Thyroid gland (tissue), 4 donors: ENCODE measurements at regions not wholly inside any gene's neighbourhood (a gene's known extent, or its start where the extent isn't known, plus 50 kb on each side); places are given as distances from the start of the nearest gene placed in this dataset.
"Not testable (repeated sequence)": the region's sequence is repeated elsewhere in the genome, so short reads cannot be mapped to it uniquely, and the experiment has no call there.

Source experiments
- DNase-seq, 2 donors: peaks; one replicate each; pipeline ENCODE4 v3.0.0-alpha.2; 2019
- H3K27ac ChIP-seq, 3 donors: fragments of 200-600 bp; sonication (generic); 1 replicate in 2 of 3; 2 replicates in 1 of 3; pipeline ENCODE4 v1.5.1; 2016 to 2019; ENCODE audit warnings: mild to moderate bottlenecking in 1 of 3, moderate library complexity in 1 of 3
- H3K27me3 ChIP-seq: fragments of 200-600 bp; sonication (generic); one replicate; pipeline ENCODE4 v1.5.1; 2019
- H3K36me3 ChIP-seq, 2 donors: fragments of 200-600 bp; sonication (generic); one replicate each; pipeline ENCODE4 v1.5.1; 2016 to 2019
- H3K4me1 ChIP-seq, 2 donors: fragments of 200-600 bp; sonication (generic); one replicate each; pipeline ENCODE4 v1.5.1; 2017 to 2019
- H3K4me3 ChIP-seq, 3 donors: fragments of 200-600 bp; sonication (generic); replicated peaks in 1 of 3; 1 replicate in 2 of 3; 2 replicates in 1 of 3; pipeline ENCODE4 v1.5.1; 2016; ENCODE audit warnings: mild to moderate bottlenecking in 1 of 3
- H3K9me3 ChIP-seq: fragments of 200-600 bp; sonication (generic); one replicate; pipeline ENCODE4 v1.5.1; 2017
- CTCF ChIP-seq, 6 experiments: fragments of 200-600 bp in 3 of 6; fragments of 450-650 bp in 3 of 6; sonication (generic) in 3 of 6; IDR thresholded peaks; one replicate each; pipeline ENCODE4 v1.5.1; 2016 to 2019; ENCODE audit warnings: antibody characterized with exemption in 6 of 6, mild to moderate bottlenecking in 2 of 6, inconsistent platforms in 1 of 6, moderate library complexity in 1 of 6
- POLR2A ChIP-seq, 2 donors: fragments of 450-650 bp; IDR thresholded peaks; one replicate each; pipeline ENCODE4 v1.6.1; 2017; ENCODE audit warnings: antibody characterized with exemption in 2 of 2, mild to moderate bottlenecking in 2 of 2, moderate library complexity in 1 of 2
- WGBS, 2 donors: methylation state at CpG; one replicate each; pipeline ENCODE4 v1.1.5; 2017; 5-methylcytosine and 5-hydroxymethylcytosine counted together
- intact Hi-C: fragments of 100-400 bp; cut with DNase I; formaldehyde crosslinking; loops from one replicate; pipeline ENCODE4 v1.15.1; 2023

- intact Hi-C loops: no loop called here
- no peaks in the 10 kb centered on the region for H3K4me1 ChIP-seq
- H3K36me3 ChIP-seq: no peaks in the 10 kb centered on the region
- TF ChIP-seq CTCF (IDR thresholded peaks at IDR 0.05) (no peak), POLR2A (IDR thresholded peaks at IDR 0.05) (no peak)
- H3K9me3 ChIP-seq: no peaks in the 10 kb centered on the region
- H3K27ac ChIP-seq: no peak overlapping the region
- no peak for DNase-seq
- H3K4me3 ChIP-seq: no peak overlapping the region
- H3K27me3 ChIP-seq: no peaks in the 10 kb centered on the region
- WGBS, 2 donors: 58 to 62% methylated on average over 5 of the region's 5 CpGs
These were observed 861.9 kb downstream of the CDH18 start for GRCh38 chr5:19125956-19126713.

DNA sequence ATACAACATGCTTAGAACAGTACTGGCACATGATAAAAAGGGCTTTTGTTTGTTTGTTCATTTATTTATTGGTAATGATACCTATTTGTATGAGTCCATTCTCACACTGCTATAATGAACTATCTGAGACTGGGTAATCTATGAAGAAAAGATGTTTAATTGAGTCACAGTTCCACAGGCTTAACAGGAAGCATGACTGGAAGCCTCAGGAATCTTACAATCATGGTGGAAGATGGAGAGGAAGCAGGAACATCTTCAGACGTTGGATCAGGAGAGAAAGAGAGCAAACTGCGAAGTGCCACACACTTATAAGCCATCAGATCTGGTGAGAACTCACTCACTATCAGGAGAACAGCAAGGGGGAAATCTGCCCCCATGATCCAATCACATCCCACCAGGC is 847.7 kb downstream of the CDH18 start:
- no peaks in the 10 kb centered on the region for H3K9me3 ChIP-seq
- 53 to 90% methylated on average over 2 of the region's 2 CpGs for WGBS, 2 donors
- DNase-seq: no peak
- no peak for TF ChIP-seq CTCF (IDR thresholded peaks at IDR 0.05)
- no peak for TF ChIP-seq POLR2A (IDR thresholded peaks at IDR 0.05)
- H3K4me3 ChIP-seq: no peak overlapping the region
- no peaks in the 10 kb centered on the region for H3K27me3 ChIP-seq
- intact Hi-C loops: no loop called here
- no peaks in the 10 kb centered on the region for H3K4me1 ChIP-seq
- H3K27ac ChIP-seq: no peak overlapping the region
- no peaks in the 10 kb centered on the region for H3K36me3 ChIP-seq

DNA sequence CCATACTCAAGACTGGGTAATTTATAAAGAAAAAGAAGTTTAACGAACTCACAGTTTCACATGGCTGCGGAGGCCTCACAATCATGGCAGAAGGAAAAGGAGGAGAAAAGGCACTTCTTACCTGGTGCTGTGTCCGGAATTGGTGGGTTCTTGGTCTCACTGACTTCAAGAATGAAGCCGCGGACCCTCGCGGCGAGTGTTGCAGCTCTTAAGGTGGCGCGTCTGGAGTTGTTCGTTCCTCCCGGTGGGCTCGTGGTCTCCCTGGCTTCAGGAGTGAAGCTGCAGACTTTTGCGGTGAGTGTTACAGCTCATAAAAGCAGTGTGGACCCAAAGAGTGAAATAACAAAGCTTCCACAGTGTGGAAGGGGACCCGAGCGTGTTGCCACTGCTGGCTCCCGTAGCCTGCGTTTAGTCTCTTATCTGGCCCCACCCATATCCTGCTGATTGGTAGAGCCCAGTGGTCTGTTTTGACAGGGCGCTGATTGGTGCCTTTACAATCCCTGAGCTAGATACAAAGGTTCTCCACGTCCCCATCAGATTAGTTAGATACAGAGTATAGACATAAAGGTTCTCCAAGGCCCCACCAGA is 846.0 kb downstream of the CDH18 start:
- H3K27me3 ChIP-seq, DNase-seq, H3K4me1 ChIP-seq, H3K27ac ChIP-seq, H3K36me3 ChIP-seq, H3K4me3 ChIP-seq, H3K9me3 ChIP-seq, intact Hi-C loops: not testable (repeated sequence)
- WGBS, 2 donors: 94% methylated on average over 19 to 20 of the region's 20 CpGs

- 92% methylated on average over 23 to 30 of the region's 38 CpGs for WGBS, 2 donors
- H3K4me1 ChIP-seq, DNase-seq: not testable (repeated sequence)
These were observed 845.1 kb downstream of the CDH18 start for GRCh38 chr5:19142713-19143414.

GRCh38 chr5:19143935-19144334 is 844.1 kb downstream of the CDH18 start:
- Histone ChIP-seq H3K9me3 (no peaks in the 10 kb centered on the region), H3K27me3 (no peaks in the 10 kb centered on the region), H3K4me3 (no peak overlapping the region), H3K27ac (no peak overlapping the region), H3K36me3 (no peaks in the 10 kb centered on the region), H3K4me1 (no peaks in the 10 kb centered on the region)
- no peak for DNase-seq
- intact Hi-C loops: no loop called here
- WGBS, 2 donors: 71 to 72% methylated on average over 4 of the region's 4 CpGs
- TF ChIP-seq CTCF (IDR thresholded peaks at IDR 0.05) (no peak), POLR2A (IDR thresholded peaks at IDR 0.05) (no peak)

More at GRCh38 chr5:19142713-19143414, 845.1 kb downstream of the CDH18 start:
- intact Hi-C loops, H3K27ac ChIP-seq, H3K36me3 ChIP-seq, H3K9me3 ChIP-seq, H3K4me3 ChIP-seq, H3K27me3 ChIP-seq: not testable (repeated sequence)

- Histone ChIP-seq H3K36me3 (no peaks in the 10 kb centered on the region), H3K4me3 (no peak overlapping the region), H3K27ac (no peak overlapping the region), H3K9me3 (no peaks in the 10 kb centered on the region), H3K27me3 (no peaks in the 10 kb centered on the region), H3K4me1 (no peaks in the 10 kb centered on the region)
- intact Hi-C loops: no loop called here
- DNase-seq: no peak
- no peak for TF ChIP-seq POLR2A (IDR thresholded peaks at IDR 0.05)
- TF ChIP-seq CTCF (IDR thresholded peaks at IDR 0.05): no peak
These were observed 818.6 kb downstream of the CDH18 start for GRCh38 chr5:19169426-19169825.
